ENCODE measurements at regions not wholly inside any gene's neighbourhood (a gene's known extent, or its start where the extent isn't known, plus 50 kb on each side); places are given as distances from the start of the nearest gene placed in this dataset.

- BruUV-seq (replicated peaks): TSS peak; percentile 96
- H3K79me2 ChIP-seq (ENCODE audit: insufficient read depth, low read length): no peaks in the 10 kb centered on the region
- no peaks in the 10 kb centered on the region for H3K27me3 ChIP-seq (ENCODE audit: control insufficient read depth in 1 of 2, insufficient read depth in 2 of 2, low read length in 2 of 2)
- FAIRE-seq (peak; percentile 91), ATAC-seq (peak; percentile 96), DNase-seq (ENCODE audit: low spot score) (peak; percentile 99)
- ChIA-PET POLR2A (interaction anchor here (0.8 to 2.7 kb wide), 6 partner anchors 16 to 225 kb away, joined by 3 to 13 read pairs (median 4); no protein-coding TSS in a partner anchor), CTCF (ENCODE audit: low intra/inter-chr PET ratio, low total read pairs) (no interaction called here)
- H3K9ac ChIP-seq (ENCODE audit: insufficient read depth, low read depth, low read length): peak overlapping the region; percentile 82
- H3K9me3 ChIP-seq (ENCODE audit: low read length): no peaks in the 10 kb centered on the region
- intact Hi-C loops (cut with micrococcal nuclease; ENCODE audit: unreplicated experiment): loop anchor here (1.0 to 5.0 kb wide), 5 partner anchors 42 to 239 kb away; no protein-coding TSS in a partner anchor
- peak overlapping the region; percentile 76 for H3K4me2 ChIP-seq (ENCODE audit: low read depth, low read length)
- peak overlapping the region; percentile 92 for H3K27ac ChIP-seq (ENCODE audit: extremely low read length, insufficient read depth, low read length)
- no peak overlapping the region for H2AFZ ChIP-seq (ENCODE audit: low read length)
- peak overlapping the region in 2 of 3 experiments; percentile 15 to 38; a peak in 2 of 6 replicates for H3K4me3 ChIP-seq (replicated peaks in 1 of 3; ENCODE audit: insufficient read depth in 1 of 3, low read depth in 2 of 3, low read length in 3 of 3)
- H3K4me1 ChIP-seq (ENCODE audit: insufficient read depth, low read length): peaks cover 62% of the 10 kb centered on the region
- no peaks in the 10 kb centered on the region for H4K20me1 ChIP-seq (ENCODE audit: insufficient read depth, low read length)
- in situ Hi-C loops (cut with HindIII; ENCODE audit: extremely low pct_ligation_motif_present, low pct_unique_long_range_greater_than_20kb): no loop called here
- 0% methylated on average over 4 of the region's 7 CpGs for WGBS (ENCODE audit: low lambda C conversion rate)
- H3K36me3 ChIP-seq (replicated peaks in 1 of 2; ENCODE audit: control insufficient read depth in 1 of 2, insufficient read depth in 2 of 2, low read length in 2 of 2): no peaks in the 10 kb centered on the region
- peak; percentile 62; the same call in 1 of the 2 replicates for TF ChIP-seq HOXA3 (CRISPR knock-in tag; IDR thresholded peaks at IDR 0.05)
- TF ChIP-seq CHD4 (IDR thresholded peaks at IDR 0.05; ENCODE audit: borderline replicate concordance, low read length): peak; percentile 80; the same call in 1 of the 2 replicates
- TF ChIP-seq ZNF263 (CRISPR knock-in tag; IDR thresholded peaks at IDR 0.05): peak; percentile 52; the same call in 1 of the 2 replicates
- TF ChIP-seq KDM6A (CRISPR knock-in tag; IDR thresholded peaks at IDR 0.05; ENCODE audit: low read depth): peak; percentile 50; the same call in 1 of the 2 replicates
- no peak for TF ChIP-seq SOX6 (IDR thresholded peaks at IDR 0.05)
- peak; percentile 87 for TF ChIP-seq SOX6 (CRISPR knock-in tag; IDR thresholded peaks at IDR 0.05)
- TF ChIP-seq ZBTB3 (CRISPR knock-in tag; IDR thresholded peaks at IDR 0.05; ENCODE audit: borderline replicate concordance, low read depth): no peak; the same call in 1 of the 2 replicates
- TF ChIP-seq ZNF644 (CRISPR knock-in tag; IDR thresholded peaks at IDR 0.05; ENCODE audit: low read depth): peak; percentile 87
- no peak for TF ChIP-seq TFDP1 (CRISPR knock-in tag; IDR thresholded peaks at IDR 0.05; ENCODE audit: borderline replicate concordance)
- peak; percentile 49 for TF ChIP-seq TFE3 (CRISPR knock-in tag; IDR thresholded peaks at IDR 0.05)
- peak; percentile 55; the same call in 1 of the 2 replicates for TF ChIP-seq NCOR1 (IDR thresholded peaks at IDR 0.05; ENCODE audit: borderline replicate concordance, low read length)
- TF ChIP-seq AHDC1 (CRISPR knock-in tag; IDR thresholded peaks at IDR 0.05; ENCODE audit: borderline replicate concordance): peak; percentile 70; the same call in 1 of the 2 replicates
- no peak for TF ChIP-seq KMT2B (CRISPR knock-in tag; IDR thresholded peaks at IDR 0.05)
- peak; percentile 91 for TF ChIP-seq TBX3 (IDR thresholded peaks at IDR 0.05; ENCODE audit: borderline replicate concordance)
- TF ChIP-seq SSRP1 (CRISPR knock-in tag; IDR thresholded peaks at IDR 0.05): peak; percentile 74
- peak; percentile 76; the same call in 1 of the 2 replicates for TF ChIP-seq RBAK (CRISPR knock-in tag; IDR thresholded peaks at IDR 0.05)
- TF ChIP-seq HNRNPUL1 (IDR thresholded peaks at IDR 0.05; ENCODE audit: low read depth, low read length): peak; percentile 71; the same call in 1 of the 2 replicates
Observed at GRCh38 chr11:34825670-34826383, 90.4 kb downstream of the APIP start.
